Ovary (tissue), 7 donors: ENCODE measurements at regions not wholly inside any gene's neighbourhood (a gene's known extent, or its start where the extent isn't known, plus 50 kb on each side); places are given as distances from the start of the nearest gene placed in this dataset.

Source experiments
- DNase-seq, 5 donors: peaks; one replicate each; pipeline ENCODE4 v3.0.0-alpha.2; 2019 to 2020
- H3K27ac ChIP-seq, 2 donors: fragments of 200-600 bp; one replicate each; pipeline versions ENCODE4 v1.5.1 to v1.8.0; 2019 to 2022
- H3K27me3 ChIP-seq: fragments of 200-600 bp; one replicate; pipeline ENCODE4 v1.8.0; 2022
- H3K36me3 ChIP-seq: fragments of 200-600 bp; sonication (generic); one replicate; pipeline ENCODE4 v1.5.1; 2019
- H3K4me1 ChIP-seq: one replicate; pipeline ENCODE4 v1.8.1; 2013; ENCODE audit warnings: mild to moderate bottlenecking, moderate library complexity; ENCODE audit not compliant: insufficient read depth
- H3K4me3 ChIP-seq: fragments of 200-600 bp; sonication (generic); one replicate; pipeline ENCODE4 v1.5.1; 2017
- H3K9me3 ChIP-seq, 2 donors: fragments of 200-600 bp in 1 of 2; sonication (generic) in 1 of 2; one replicate each; pipeline versions ENCODE4 v1.5.1 to v1.8.1; 2013 to 2019; ENCODE audit warnings: mild to moderate bottlenecking in 1 of 2, moderate library complexity in 1 of 2
- CTCF ChIP-seq, 3 donors: fragments of 450-650 bp in 2 of 3; fragments of 200-600 bp in 1 of 3; IDR thresholded peaks; one replicate each; pipeline versions ENCODE4 v1.5.1 to v1.8.0; 2016 to 2022; ENCODE audit warnings: antibody characterized with exemption in 3 of 3, mild to moderate bottlenecking in 1 of 3
- EP300 ChIP-seq: sonication (generic); formaldehyde crosslinking; IDR thresholded peaks from one replicate; pipeline ENCODE4 v1.6.1; 2017; ENCODE audit warnings: antibody characterized with exemption
- POLR2A ChIP-seq: fragments of 450-650 bp; IDR thresholded peaks from one replicate; pipeline ENCODE4 v1.6.1; 2017; ENCODE audit warnings: antibody characterized with exemption, mild to moderate bottlenecking, moderate library complexity
- WGBS, 3 donors: extraction: QIAGEN DNeasy Blood & Tissue Kit in 1 of 3; methylation state at CpG; one replicate each; pipeline versions ENCODE4 v1.1.5 to v1.1.7; 2013 to 2017; 5-methylcytosine and 5-hydroxymethylcytosine counted together
- intact Hi-C, 4 donors: fragments of 100-400 bp; cut with DNase I; formaldehyde crosslinking; loops; one replicate each; pipeline versions ENCODE4 v1.11.0 to v1.15.1; 2022 to 2023
- donor health status: DM: no; HTN: no; CAD: no; lungs with moderate emphysema.
- donor health status: DM: no; HTN: no; CAD: no.
- donor health status: Bipolar disorder and iron deficiency.
- donor health status: DM: no; HTN: no; CAD: no.
- donor health status: DM: yes; HTN: yes; CAD: no.

GRCh38 chr4:32191961-32192360 lies 1471.8 kb downstream of the PCDH7 start:
- H3K4me1 ChIP-seq: no peaks in the 10 kb centered on the region
- TF ChIP-seq POLR2A (no peak), EP300 (no peak), CTCF (IDR thresholded peaks at IDR 0.05) (no peak)
- no peaks in the 10 kb centered on the region for H3K27me3 ChIP-seq
- no peak overlapping the region for H3K4me3 ChIP-seq
- no peaks in the 10 kb centered on the region for H3K36me3 ChIP-seq
- no peak for DNase-seq
- WGBS, 3 donors: 32 to 42% (median 40%) methylated on average over 4 of the region's 4 CpGs
- no peak overlapping the region for H3K27ac ChIP-seq
- intact Hi-C loops: no loop called here
- no peaks in the 10 kb centered on the region for H3K9me3 ChIP-seq

- no peak overlapping the region for H3K4me3 ChIP-seq
- DNase-seq: no peak
- H3K4me1 ChIP-seq: no peaks in the 10 kb centered on the region
- TF ChIP-seq EP300 (no peak), POLR2A (no peak), CTCF (IDR thresholded peaks at IDR 0.05) (no peak)
- H3K27me3 ChIP-seq: no peaks in the 10 kb centered on the region
- no peak overlapping the region for H3K27ac ChIP-seq
- intact Hi-C loops: no loop called here
- H3K9me3 ChIP-seq: no peaks in the 10 kb centered on the region
- H3K36me3 ChIP-seq: no peaks in the 10 kb centered on the region
Measured at GRCh38 chr4:32192363-32192762, 1472.2 kb downstream of the PCDH7 start.

- WGBS, 3 donors: 68 to 96% (median 96%) methylated on average over 4 of the region's 4 CpGs
- DNase-seq: no peak
- no peaks in the 10 kb centered on the region for H3K36me3 ChIP-seq
- H3K4me1 ChIP-seq: no peaks in the 10 kb centered on the region
- H3K9me3 ChIP-seq: no peaks in the 10 kb centered on the region
- H3K4me3 ChIP-seq: no peak overlapping the region
- H3K27ac ChIP-seq: no peak overlapping the region
- intact Hi-C loops: no loop called here
- TF ChIP-seq CTCF (IDR thresholded peaks at IDR 0.05) (no peak), EP300 (no peak), POLR2A (no peak)
- H3K27me3 ChIP-seq: no peaks in the 10 kb centered on the region
Measured at GRCh38 chr4:32192991-32193390, 1472.8 kb downstream of the PCDH7 start.

GRCh38 chr4:32196950-32197688 lies 1477.0 kb downstream of the PCDH7 start:
- Histone ChIP-seq H3K27ac (no peak overlapping the region), H3K9me3 (no peaks in the 10 kb centered on the region), H3K4me1 (no peaks in the 10 kb centered on the region), H3K4me3 (no peak overlapping the region), H3K36me3 (no peaks in the 10 kb centered on the region), H3K27me3 (no peaks in the 10 kb centered on the region)
- TF ChIP-seq POLR2A: no peak
- TF ChIP-seq CTCF (IDR thresholded peaks at IDR 0.05): no peak
- no peak for TF ChIP-seq EP300
- intact Hi-C loops: no loop called here
- DNase-seq: no peak
- WGBS, 3 donors: 64 to 71% (median 67%) methylated on average over 10 of the region's 10 CpGs
